HK-2 (cell line): ENCODE measurements at regions not wholly inside any gene's neighbourhood (a gene's known extent, or its start where the extent isn't known, plus 50 kb on each side); places are given as distances from the start of the nearest gene placed in this dataset.

Experiments
- DNase-seq: peaks from one replicate; pipeline ENCODE4 v3.0.0-alpha.2; 2018; ENCODE audit not compliant: unreplicated experiment

- no peak for DNase-seq
These were observed 291.0 kb upstream of the SOX11 start for GRCh38 chr2:5401115-5401657.

- no peak for DNase-seq
These were observed 288.8 kb upstream of the SOX11 start for GRCh38 chr2:5403392-5403791.

- no peak for DNase-seq
These were observed 282.2 kb upstream of the SOX11 start for GRCh38 chr2:5409898-5410381.

- DNase-seq: no peak
These were observed 281.0 kb upstream of the SOX11 start for GRCh38 chr2:5410991-5411700.

GRCh38 chr2:5412001-5412400 lies 280.2 kb upstream of the SOX11 start:
- DNase-seq: no peak

GRCh38 chr2:5433855-5434254 lies 258.3 kb upstream of the SOX11 start:
- no peak for DNase-seq

- no peak for DNase-seq
These were observed 254.8 kb upstream of the SOX11 start for GRCh38 chr2:5437375-5437774.

- DNase-seq: no peak
These were observed 252.0 kb upstream of the SOX11 start for GRCh38 chr2:5440174-5440573.

GRCh38 chr2:5442736-5443135 lies 249.4 kb upstream of the SOX11 start:
- no peak for DNase-seq

GRCh38 chr2:5444168-5444567 lies 248.0 kb upstream of the SOX11 start:
- DNase-seq: no peak

- no peak for DNase-seq
These were observed 247.3 kb upstream of the SOX11 start for GRCh38 chr2:5444854-5445253.

GRCh38 chr2:5449867-5450266 lies 242.3 kb upstream of the SOX11 start:
- DNase-seq: no peak

- DNase-seq: no peak
These were observed 238.7 kb upstream of the SOX11 start for GRCh38 chr2:5453220-5454050.

- no peak for DNase-seq
These were observed 238.2 kb upstream of the SOX11 start for GRCh38 chr2:5454051-5454390.

GRCh38 chr2:5459041-5459440 lies 233.1 kb upstream of the SOX11 start:
- DNase-seq: no peak

GRCh38 chr2:5464657-5465056 lies 227.5 kb upstream of the SOX11 start:
- no peak for DNase-seq

- no peak for DNase-seq
These were observed 226.3 kb upstream of the SOX11 start for GRCh38 chr2:5465859-5466258.

- no peak for DNase-seq
These were observed 224.8 kb upstream of the SOX11 start for GRCh38 chr2:5467178-5467905.

GRCh38 chr2:5472673-5473072 lies 219.5 kb upstream of the SOX11 start:
- no peak for DNase-seq

GRCh38 chr2:5473635-5474034 lies 218.5 kb upstream of the SOX11 start:
- no peak for DNase-seq

GRCh38 chr2:5474716-5475115 lies 217.5 kb upstream of the SOX11 start:
- no peak for DNase-seq

- DNase-seq: no peak
These were observed 212.8 kb upstream of the SOX11 start for GRCh38 chr2:5479265-5479928.
